ENCODE measurements at regions not wholly inside any gene's neighbourhood (a gene's known extent, or its start where the extent isn't known, plus 50 kb on each side); places are given as distances from the start of the nearest gene placed in this dataset.

DNA sequence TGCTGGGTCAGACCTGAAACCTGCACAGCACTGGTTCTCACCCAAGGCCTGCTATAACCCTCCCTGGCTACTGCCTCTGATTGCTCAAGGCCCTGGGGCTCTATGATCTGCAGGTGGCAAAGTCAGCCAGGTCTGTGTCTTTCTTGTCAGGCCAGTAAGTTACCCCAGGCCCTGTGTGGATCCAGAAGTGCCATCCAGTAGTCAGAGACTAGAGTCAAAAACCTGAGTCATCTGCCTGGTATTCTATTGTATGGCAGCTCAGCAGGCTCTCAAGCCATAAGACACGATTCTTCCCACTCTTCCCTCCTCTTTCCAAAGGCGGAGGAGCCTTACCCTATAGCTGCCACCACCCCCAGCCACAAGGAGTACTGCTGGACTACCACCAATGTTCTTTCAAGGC, 593.0 kb downstream of the FRK start:
- TF ChIP-seq, protein P1, sequence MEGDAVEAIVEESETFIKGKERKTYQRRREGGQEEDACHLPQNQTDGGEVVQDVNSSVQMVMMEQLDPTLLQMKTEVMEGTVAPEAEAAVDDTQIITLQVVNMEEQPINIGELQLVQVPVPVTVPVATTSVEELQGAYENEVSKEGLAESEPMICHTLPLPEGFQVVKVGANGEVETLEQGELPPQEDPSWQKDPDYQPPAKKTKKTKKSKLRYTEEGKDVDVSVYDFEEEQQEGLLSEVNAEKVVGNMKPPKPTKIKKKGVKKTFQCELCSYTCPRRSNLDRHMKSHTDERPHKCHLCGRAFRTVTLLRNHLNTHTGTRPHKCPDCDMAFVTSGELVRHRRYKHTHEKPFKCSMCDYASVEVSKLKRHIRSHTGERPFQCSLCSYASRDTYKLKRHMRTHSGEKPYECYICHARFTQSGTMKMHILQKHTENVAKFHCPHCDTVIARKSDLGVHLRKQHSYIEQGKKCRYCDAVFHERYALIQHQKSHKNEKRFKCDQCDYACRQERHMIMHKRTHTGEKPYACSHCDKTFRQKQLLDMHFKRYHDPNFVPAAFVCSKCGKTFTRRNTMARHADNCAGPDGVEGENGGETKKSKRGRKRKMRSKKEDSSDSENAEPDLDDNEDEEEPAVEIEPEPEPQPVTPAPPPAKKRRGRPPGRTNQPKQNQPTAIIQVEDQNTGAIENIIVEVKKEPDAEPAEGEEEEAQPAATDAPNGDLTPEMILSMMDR (IDR thresholded peaks at IDR 0.05; ENCODE audit: low read length): no peak
- TF ChIP-seq EZH2phosphoT487 (IDR thresholded peaks at IDR 0.05; ENCODE audit: low read length): no peak
